Heart left ventricle (tissue), 13 donors: ENCODE measurements at regions not wholly inside any gene's neighbourhood (a gene's known extent, or its start where the extent isn't known, plus 50 kb on each side); places are given as distances from the start of the nearest gene placed in this dataset.

Experiments
- POLR2A ChIP-seq, 2 donors: fragments of 450-650 bp; IDR thresholded peaks; one replicate each; pipeline ENCODE4 v1.6.1; 2017; ENCODE audit warnings: antibody characterized with exemption in 2 of 2, mild to moderate bottlenecking in 2 of 2, moderate library complexity in 2 of 2
- TF ChIP-seq, protein P1 (sequence below), 12 donors: fragments of 200-600 bp; sonication (generic) in 4 of 12; IDR thresholded peaks; one replicate each; pipeline versions ENCODE4 v1.5.0 to v1.8.0; 2018 to 2022; ENCODE audit warnings: antibody characterized with exemption in 12 of 12, mild to moderate bottlenecking in 5 of 12
- donor health status: ischemic (EF 13 %, LVEDD 7.1; RV severe dilation, severe dysfunction).
- donor health status: DM: no; HTN: yes; CAD: no.
- donor health status: DM: no; HTN: no; CAD: no.
- donor health status: ischemic (EF 25% LVEDD 6.9; RV normal size, moderate dysfunction).
- donor health status: ischemic (EF 25% LVEDD 5.7; RV mildly dilated, moderate dysfunction).
- donor health status: ischemic (EF 35%, LVEDD 5.7; RV mildly dilated, moderate dysfunction).
- donor health status: nonischemic (EF 11% LVEDD 7.7; RV severe dilation, severe dysfunction).
- donor health status: DM: yes; HTN: yes; CAD: no.
- donor health status: PGD.
- donor health status: ischemic (EF 29% LVEDD 5.4; RV normal size, mild dysfunction).
- donor health status: nonischemic (EF 23%, LVEDD 6.1; RV moderate dilation, normal function).

DNA sequence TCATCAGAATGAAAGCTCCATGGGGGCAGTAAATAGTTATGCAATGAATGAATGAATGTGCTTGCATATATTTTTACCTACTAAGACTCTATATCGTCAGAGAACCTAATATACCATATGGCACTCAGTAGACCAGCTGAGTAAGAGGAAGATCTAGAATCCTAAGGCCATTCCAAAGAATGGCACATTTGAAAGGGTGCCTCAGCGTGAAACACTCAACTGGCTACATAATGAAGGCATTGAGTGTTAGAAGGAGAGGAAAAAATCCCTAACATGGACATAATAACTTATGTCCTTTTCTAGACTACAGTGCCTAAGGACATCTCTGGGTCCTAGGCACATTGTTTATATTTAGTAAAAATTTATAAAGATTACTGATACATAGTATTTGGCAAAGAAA is 61.7 kb upstream of the ARID2 start:
- TF ChIP-seq, protein P1, sequence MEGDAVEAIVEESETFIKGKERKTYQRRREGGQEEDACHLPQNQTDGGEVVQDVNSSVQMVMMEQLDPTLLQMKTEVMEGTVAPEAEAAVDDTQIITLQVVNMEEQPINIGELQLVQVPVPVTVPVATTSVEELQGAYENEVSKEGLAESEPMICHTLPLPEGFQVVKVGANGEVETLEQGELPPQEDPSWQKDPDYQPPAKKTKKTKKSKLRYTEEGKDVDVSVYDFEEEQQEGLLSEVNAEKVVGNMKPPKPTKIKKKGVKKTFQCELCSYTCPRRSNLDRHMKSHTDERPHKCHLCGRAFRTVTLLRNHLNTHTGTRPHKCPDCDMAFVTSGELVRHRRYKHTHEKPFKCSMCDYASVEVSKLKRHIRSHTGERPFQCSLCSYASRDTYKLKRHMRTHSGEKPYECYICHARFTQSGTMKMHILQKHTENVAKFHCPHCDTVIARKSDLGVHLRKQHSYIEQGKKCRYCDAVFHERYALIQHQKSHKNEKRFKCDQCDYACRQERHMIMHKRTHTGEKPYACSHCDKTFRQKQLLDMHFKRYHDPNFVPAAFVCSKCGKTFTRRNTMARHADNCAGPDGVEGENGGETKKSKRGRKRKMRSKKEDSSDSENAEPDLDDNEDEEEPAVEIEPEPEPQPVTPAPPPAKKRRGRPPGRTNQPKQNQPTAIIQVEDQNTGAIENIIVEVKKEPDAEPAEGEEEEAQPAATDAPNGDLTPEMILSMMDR (IDR thresholded peaks at IDR 0.05): no peak
- no peak for TF ChIP-seq POLR2A (IDR thresholded peaks at IDR 0.05)
